GM23338 (cell line): ENCODE measurements at regions not wholly inside any gene's neighbourhood (a gene's known extent, or its start where the extent isn't known, plus 50 kb on each side); places are given as distances from the start of the nearest gene placed in this dataset.

Source experiments
- ATAC-seq: fragments of 200-7000 bp; cut with Tn5 transposase; 3 replicates; pipeline ENCODE4 v1.9.1; 2020
- DNase-seq: peaks from one replicate; pipeline ENCODE4 v3.0.0-alpha.2; 2015; ENCODE audit warnings: low spot score
- H2AFZ ChIP-seq: fragments of 200-600 bp; sonication (generic); 2 replicates; pipeline ENCODE4 v1.8.0; 2016; ENCODE audit warnings: antibody characterized with exemption, mild to moderate bottlenecking, moderate library complexity
- H3F3A ChIP-seq: fragments of 200-600 bp; sonication (generic); replicated peaks from 2 replicates; pipeline ENCODE4 v1.8.0; 2017; ENCODE audit warnings: antibody characterized with exemption, mixed run types, low read depth
- H3K27ac ChIP-seq: fragments of 200-600 bp; sonication (generic); 2 replicates; pipeline ENCODE4 v1.6.1; 2016; ENCODE audit warnings: low read depth
- H3K27me3 ChIP-seq: fragments of 200-600 bp; sonication (generic); 2 replicates; pipeline ENCODE4 v1.8.0; 2016; ENCODE audit warnings: mild to moderate bottlenecking, mixed run types, moderate library complexity; ENCODE audit not compliant: insufficient read depth
- H3K36me3 ChIP-seq: fragments of 200-600 bp; sonication (generic); 2 replicates; pipeline ENCODE4 v1.8.0; 2016; ENCODE audit warnings: mild to moderate bottlenecking; ENCODE audit not compliant: insufficient read depth
- H3K4me1 ChIP-seq: fragments of 200-600 bp; sonication (generic); 2 replicates; pipeline ENCODE4 v1.8.0; 2016; ENCODE audit warnings: mild to moderate bottlenecking, moderate library complexity; ENCODE audit not compliant: insufficient read depth
- H3K4me2 ChIP-seq: fragments of 200-600 bp; sonication (generic); 2 replicates; pipeline ENCODE4 v1.7.1; 2017; ENCODE audit warnings: mixed run types
- H3K4me3 ChIP-seq: fragments of 200-600 bp; sonication (generic); 2 replicates; pipeline ENCODE4 v1.6.1; 2016; ENCODE audit warnings: mixed run types
- H3K79me2 ChIP-seq: fragments of 200-600 bp; sonication (generic); replicated peaks from 2 replicates; pipeline ENCODE4 v1.8.0; 2017; ENCODE audit warnings: mild to moderate bottlenecking; ENCODE audit not compliant: insufficient read depth
- H3K9me2 ChIP-seq: fragments of 200-600 bp; sonication (generic); 2 replicates; pipeline ENCODE4 v1.8.0; 2017; ENCODE audit not compliant: insufficient read depth
- H4K20me1 ChIP-seq: fragments of 200-600 bp; sonication (generic); replicated peaks from 2 replicates; pipeline ENCODE4 v1.8.0; 2017; ENCODE audit warnings: mild to moderate bottlenecking; ENCODE audit not compliant: insufficient read depth
- H3K27ac Mint-ChIP-seq: 2 replicates; pipeline ENCODE4 v1.8.0; 2020; ENCODE audit warnings: inconsistent platforms, mild to moderate bottlenecking, moderate library complexity, mixed read lengths
- H3K27me3 Mint-ChIP-seq: 3 replicates; pipeline ENCODE4 v1.8.0; 2022; ENCODE audit warnings: low read depth, mild to moderate bottlenecking, moderate library complexity, mixed read lengths, inconsistent platforms; ENCODE audit not compliant: insufficient read depth, poor library complexity
- H3K36me3 Mint-ChIP-seq: 3 replicates; pipeline ENCODE4 v1.8.0; 2021; ENCODE audit warnings: low read depth, mild to moderate bottlenecking, inconsistent platforms, moderate library complexity, mixed read lengths
- H3K4me1 Mint-ChIP-seq: 3 replicates; pipeline ENCODE4 v1.8.0; 2020; ENCODE audit warnings: mild to moderate bottlenecking, inconsistent platforms, mixed read lengths
- H3K4me3 Mint-ChIP-seq: 3 replicates; pipeline ENCODE4 v1.8.0; 2021; ENCODE audit warnings: moderate library complexity, mild to moderate bottlenecking, inconsistent platforms, mixed read lengths
- H3K9me3 Mint-ChIP-seq: 3 replicates; pipeline ENCODE4 v1.8.0; 2020; ENCODE audit warnings: moderate library complexity, mild to moderate bottlenecking, inconsistent platforms, mixed read lengths
- CREB1 ChIP-seq: fragments of 250-450 bp; sonication (Bioruptor Pico); IDR thresholded peaks from 2 replicates; pipeline ENCODE4 v1.5.0; 2020; ENCODE audit warnings: low read depth, mild to moderate bottlenecking, moderate library complexity
- EZH2 ChIP-seq: fragments of 200-600 bp; sonication (generic); IDR thresholded peaks from one replicate; pipeline ENCODE4 v1.8.0; 2017; ENCODE audit warnings: antibody characterized with exemption, mild to moderate bottlenecking, low read depth; ENCODE audit not compliant: unreplicated experiment
- EZH2phosphoT487 ChIP-seq: fragments of 200-600 bp; sonication (generic); IDR thresholded peaks from one replicate; pipeline ENCODE4 v1.8.1; 2018; ENCODE audit warnings: antibody characterized with exemption; ENCODE audit not compliant: unreplicated experiment
- JUNB ChIP-seq: IDR thresholded peaks from one replicate; pipeline ENCODE4 v1.6.1; 2016; ENCODE audit warnings: antibody characterized with exemption; ENCODE audit not compliant: unreplicated experiment
- NANOG ChIP-seq: IDR thresholded peaks from 2 replicates; pipeline ENCODE4 v1.6.1; 2016; ENCODE audit warnings: antibody characterized with exemption, borderline replicate concordance
- POLR2AphosphoS5 ChIP-seq: IDR thresholded peaks from 2 replicates; pipeline ENCODE4 v1.6.1; 2016; ENCODE audit warnings: antibody characterized with exemption, low read depth
- STAT1 ChIP-seq: IDR thresholded peaks from one replicate; pipeline ENCODE4 v1.6.1; 2016; ENCODE audit warnings: antibody characterized with exemption; ENCODE audit not compliant: unreplicated experiment
- TF ChIP-seq, protein P1 (sequence below): IDR thresholded peaks from one replicate; pipeline ENCODE4 v1.6.1; 2018; ENCODE audit warnings: antibody characterized with exemption; ENCODE audit not compliant: unreplicated experiment
- TF ChIP-seq, protein P2 (sequence below): IDR thresholded peaks from 2 replicates; pipeline ENCODE4 v1.6.1; 2016; ENCODE audit warnings: antibody characterized with exemption
- TF ChIP-seq, protein P3 (sequence below): fragments of 250-450 bp; sonication (Bioruptor Pico); IDR thresholded peaks from 2 replicates; pipeline ENCODE4 v1.5.0; 2020; ENCODE audit warnings: mild to moderate bottlenecking, moderate library complexity

DNA sequence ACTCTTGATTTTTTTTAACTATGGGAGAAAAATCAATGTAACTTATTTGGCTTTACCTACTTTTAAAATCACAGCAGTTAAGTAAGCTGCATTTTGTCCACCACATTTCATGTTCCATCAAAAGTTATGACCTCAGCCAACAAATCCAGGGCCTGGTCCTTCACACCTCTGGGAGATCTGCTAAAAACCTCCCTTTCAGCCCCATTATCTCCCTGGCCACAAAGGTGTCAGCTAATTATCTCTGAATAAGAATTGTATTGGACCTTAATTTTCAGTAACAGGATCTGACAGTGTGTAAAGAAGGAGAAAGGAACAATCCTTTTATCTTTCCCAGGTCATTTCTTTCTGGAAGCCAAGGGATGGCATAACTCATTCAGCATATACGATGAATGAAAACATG, 359.3 kb downstream of the TMEM182 start (continued):
- TF ChIP-seq, protein P1, sequence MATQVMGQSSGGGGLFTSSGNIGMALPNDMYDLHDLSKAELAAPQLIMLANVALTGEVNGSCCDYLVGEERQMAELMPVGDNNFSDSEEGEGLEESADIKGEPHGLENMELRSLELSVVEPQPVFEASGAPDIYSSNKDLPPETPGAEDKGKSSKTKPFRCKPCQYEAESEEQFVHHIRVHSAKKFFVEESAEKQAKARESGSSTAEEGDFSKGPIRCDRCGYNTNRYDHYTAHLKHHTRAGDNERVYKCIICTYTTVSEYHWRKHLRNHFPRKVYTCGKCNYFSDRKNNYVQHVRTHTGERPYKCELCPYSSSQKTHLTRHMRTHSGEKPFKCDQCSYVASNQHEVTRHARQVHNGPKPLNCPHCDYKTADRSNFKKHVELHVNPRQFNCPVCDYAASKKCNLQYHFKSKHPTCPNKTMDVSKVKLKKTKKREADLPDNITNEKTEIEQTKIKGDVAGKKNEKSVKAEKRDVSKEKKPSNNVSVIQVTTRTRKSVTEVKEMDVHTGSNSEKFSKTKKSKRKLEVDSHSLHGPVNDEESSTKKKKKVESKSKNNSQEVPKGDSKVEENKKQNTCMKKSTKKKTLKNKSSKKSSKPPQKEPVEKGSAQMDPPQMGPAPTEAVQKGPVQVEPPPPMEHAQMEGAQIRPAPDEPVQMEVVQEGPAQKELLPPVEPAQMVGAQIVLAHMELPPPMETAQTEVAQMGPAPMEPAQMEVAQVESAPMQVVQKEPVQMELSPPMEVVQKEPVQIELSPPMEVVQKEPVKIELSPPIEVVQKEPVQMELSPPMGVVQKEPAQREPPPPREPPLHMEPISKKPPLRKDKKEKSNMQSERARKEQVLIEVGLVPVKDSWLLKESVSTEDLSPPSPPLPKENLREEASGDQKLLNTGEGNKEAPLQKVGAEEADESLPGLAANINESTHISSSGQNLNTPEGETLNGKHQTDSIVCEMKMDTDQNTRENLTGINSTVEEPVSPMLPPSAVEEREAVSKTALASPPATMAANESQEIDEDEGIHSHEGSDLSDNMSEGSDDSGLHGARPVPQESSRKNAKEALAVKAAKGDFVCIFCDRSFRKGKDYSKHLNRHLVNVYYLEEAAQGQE: no peak
- TF ChIP-seq NANOG (no peak), EZH2phosphoT487 (no peak)

DNA sequence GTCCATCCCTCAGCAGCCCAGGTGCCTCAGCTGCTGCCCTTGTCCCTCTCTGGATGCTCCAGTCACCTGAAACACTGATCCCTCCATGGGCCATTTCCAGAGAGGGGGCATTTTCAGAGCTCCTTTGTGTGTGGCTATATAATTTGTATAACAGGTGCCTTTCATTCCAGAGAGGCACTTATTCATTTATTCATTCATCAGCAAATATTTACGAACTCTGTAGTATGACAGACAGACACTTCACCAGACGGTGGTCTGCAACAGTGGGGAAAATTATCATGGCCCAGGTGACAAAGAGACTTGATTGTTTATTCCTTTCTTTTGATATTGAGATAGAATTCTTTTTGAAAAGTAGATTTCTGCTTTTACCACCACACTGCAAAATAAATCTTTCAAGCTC, 361.7 kb downstream of the TMEM182 start:
- Mint-ChIP-seq H3K9me3 (no peaks in the 10 kb centered on the region; the same call in 2 of the 3 replicates), H3K27ac (no peak overlapping the region), H3K27me3 (no peaks in the 10 kb centered on the region), H3K4me1 (no peaks in the 10 kb centered on the region), H3K4me3 (no peak overlapping the region), H3K36me3 (no peaks in the 10 kb centered on the region)
- Histone ChIP-seq H3K36me3 (no peaks in the 10 kb centered on the region), H3K27ac (no peak overlapping the region), H3K9me2 (no peaks in the 10 kb centered on the region), H4K20me1 (no peaks in the 10 kb centered on the region), H3F3A (no peaks in the 10 kb centered on the region), H3K4me2 (no peak overlapping the region), H3K4me1 (no peaks in the 10 kb centered on the region), H2AFZ (no peak overlapping the region), H3K4me3 (no peak overlapping the region), H3K27me3 (no peaks in the 10 kb centered on the region), H3K79me2 (no peaks in the 10 kb centered on the region)
- ATAC-seq (no peak), DNase-seq (no peak)
- TF ChIP-seq STAT1: no peak
- TF ChIP-seq, protein P2, sequence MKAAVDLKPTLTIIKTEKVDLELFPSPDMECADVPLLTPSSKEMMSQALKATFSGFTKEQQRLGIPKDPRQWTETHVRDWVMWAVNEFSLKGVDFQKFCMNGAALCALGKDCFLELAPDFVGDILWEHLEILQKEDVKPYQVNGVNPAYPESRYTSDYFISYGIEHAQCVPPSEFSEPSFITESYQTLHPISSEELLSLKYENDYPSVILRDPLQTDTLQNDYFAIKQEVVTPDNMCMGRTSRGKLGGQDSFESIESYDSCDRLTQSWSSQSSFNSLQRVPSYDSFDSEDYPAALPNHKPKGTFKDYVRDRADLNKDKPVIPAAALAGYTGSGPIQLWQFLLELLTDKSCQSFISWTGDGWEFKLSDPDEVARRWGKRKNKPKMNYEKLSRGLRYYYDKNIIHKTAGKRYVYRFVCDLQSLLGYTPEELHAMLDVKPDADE: no peak
- no peak for TF ChIP-seq JUNB
- TF ChIP-seq NANOG: no peak
- TF ChIP-seq, protein P3, sequence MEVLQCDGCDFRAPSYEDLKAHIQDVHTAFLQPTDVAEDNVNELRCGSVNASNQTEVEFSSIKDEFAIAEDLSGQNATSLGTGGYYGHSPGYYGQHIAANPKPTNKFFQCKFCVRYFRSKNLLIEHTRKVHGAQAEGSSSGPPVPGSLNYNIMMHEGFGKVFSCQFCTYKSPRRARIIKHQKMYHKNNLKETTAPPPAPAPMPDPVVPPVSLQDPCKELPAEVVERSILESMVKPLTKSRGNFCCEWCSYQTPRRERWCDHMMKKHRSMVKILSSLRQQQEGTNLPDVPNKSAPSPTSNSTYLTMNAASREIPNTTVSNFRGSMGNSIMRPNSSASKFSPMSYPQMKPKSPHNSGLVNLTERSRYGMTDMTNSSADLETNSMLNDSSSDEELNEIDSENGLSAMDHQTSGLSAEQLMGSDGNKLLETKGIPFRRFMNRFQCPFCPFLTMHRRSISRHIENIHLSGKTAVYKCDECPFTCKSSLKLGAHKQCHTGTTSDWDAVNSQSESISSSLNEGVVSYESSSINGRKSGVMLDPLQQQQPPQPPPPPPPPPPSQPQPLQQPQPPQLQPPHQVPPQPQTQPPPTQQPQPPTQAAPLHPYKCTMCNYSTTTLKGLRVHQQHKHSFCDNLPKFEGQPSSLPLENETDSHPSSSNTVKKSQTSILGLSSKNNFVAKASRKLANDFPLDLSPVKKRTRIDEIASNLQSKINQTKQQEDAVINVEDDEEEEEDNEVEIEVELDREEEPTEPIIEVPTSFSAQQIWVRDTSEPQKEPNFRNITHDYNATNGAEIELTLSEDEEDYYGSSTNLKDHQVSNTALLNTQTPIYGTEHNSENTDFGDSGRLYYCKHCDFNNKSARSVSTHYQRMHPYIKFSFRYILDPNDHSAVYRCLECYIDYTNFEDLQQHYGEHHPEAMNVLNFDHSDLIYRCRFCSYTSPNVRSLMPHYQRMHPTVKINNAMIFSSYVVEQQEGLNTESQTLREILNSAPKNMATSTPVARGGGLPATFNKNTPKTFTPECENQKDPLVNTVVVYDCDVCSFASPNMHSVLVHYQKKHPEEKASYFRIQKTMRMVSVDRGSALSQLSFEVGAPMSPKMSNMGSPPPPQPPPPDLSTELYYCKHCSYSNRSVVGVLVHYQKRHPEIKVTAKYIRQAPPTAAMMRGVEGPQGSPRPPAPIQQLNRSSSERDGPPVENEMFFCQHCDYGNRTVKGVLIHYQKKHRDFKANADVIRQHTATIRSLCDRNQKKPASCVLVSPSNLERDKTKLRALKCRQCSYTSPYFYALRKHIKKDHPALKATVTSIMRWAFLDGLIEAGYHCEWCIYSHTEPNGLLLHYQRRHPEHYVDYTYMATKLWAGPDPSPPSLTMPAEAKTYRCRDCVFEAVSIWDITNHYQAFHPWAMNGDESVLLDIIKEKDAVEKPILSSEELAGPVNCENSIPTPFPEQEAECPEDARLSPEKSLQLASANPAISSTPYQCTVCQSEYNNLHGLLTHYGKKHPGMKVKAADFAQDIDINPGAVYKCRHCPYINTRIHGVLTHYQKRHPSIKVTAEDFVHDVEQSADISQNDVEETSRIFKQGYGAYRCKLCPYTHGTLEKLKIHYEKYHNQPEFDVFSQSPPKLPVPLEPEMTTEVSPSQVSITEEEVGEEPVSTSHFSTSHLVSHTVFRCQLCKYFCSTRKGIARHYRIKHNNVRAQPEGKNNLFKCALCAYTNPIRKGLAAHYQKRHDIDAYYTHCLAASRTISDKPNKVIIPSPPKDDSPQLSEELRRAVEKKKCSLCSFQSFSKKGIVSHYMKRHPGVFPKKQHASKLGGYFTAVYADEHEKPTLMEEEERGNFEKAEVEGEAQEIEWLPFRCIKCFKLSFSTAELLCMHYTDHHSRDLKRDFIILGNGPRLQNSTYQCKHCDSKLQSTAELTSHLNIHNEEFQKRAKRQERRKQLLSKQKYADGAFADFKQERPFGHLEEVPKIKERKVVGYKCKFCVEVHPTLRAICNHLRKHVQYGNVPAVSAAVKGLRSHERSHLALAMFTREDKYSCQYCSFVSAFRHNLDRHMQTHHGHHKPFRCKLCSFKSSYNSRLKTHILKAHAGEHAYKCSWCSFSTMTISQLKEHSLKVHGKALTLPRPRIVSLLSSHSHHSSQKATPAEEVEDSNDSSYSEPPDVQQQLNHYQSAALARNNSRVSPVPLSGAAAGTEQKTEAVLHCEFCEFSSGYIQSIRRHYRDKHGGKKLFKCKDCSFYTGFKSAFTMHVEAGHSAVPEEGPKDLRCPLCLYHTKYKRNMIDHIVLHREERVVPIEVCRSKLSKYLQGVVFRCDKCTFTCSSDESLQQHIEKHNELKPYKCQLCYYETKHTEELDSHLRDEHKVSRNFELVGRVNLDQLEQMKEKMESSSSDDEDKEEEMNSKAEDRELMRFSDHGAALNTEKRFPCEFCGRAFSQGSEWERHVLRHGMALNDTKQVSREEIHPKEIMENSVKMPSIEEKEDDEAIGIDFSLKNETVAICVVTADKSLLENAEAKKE (CRISPR knock-in tag): no peak
- TF ChIP-seq CREB1: no peak
- no peak for TF ChIP-seq EZH2phosphoT487
- TF ChIP-seq EZH2: no peak
- no peak for TF ChIP-seq POLR2AphosphoS5
